Spleen (tissue), 11 donors: ENCODE measurements at regions not wholly inside any gene's neighbourhood (a gene's known extent, or its start where the extent isn't known, plus 50 kb on each side); places are given as distances from the start of the nearest gene placed in this dataset.
"Not testable (repeated sequence)": the region's sequence is repeated elsewhere in the genome, so short reads cannot be mapped to it uniquely, and the experiment has no call there.

Experiments
- DNase-seq: peaks from one replicate; pipeline ENCODE4 v3.0.0-alpha.2; 2020
- H3K27ac ChIP-seq, 8 donors: fragments of 200-600 bp; sonication (generic) in 7 of 8; 1 replicate in 4 of 8; 2 replicates in 4 of 8; pipeline versions ENCODE4 v1.5.0 to v1.8.0; 2016 to 2021; ENCODE audit warnings: inconsistent platforms in 4 of 8, mild to moderate bottlenecking in 4 of 8, moderate library complexity in 1 of 8
- H3K27me3 ChIP-seq, 7 donors: fragments of 200-600 bp; sonication (generic) in 6 of 7; replicated peaks in 1 of 7; 1 replicate in 4 of 7; 2 replicates in 3 of 7; pipeline versions ENCODE4 v1.5.0 to v1.8.0; 2016 to 2021; ENCODE audit warnings: inconsistent platforms in 3 of 7, mild to moderate bottlenecking in 1 of 7
- H3K36me3 ChIP-seq, 6 donors: fragments of 200-600 bp; sonication (generic) in 5 of 6; 1 replicate in 4 of 6; 2 replicates in 2 of 6; pipeline versions ENCODE4 v1.5.0 to v1.8.0; 2016 to 2021; ENCODE audit warnings: inconsistent platforms in 2 of 6
- H3K4me1 ChIP-seq, 6 donors: fragments of 200-600 bp; sonication (generic) in 5 of 6; 1 replicate in 3 of 6; 2 replicates in 3 of 6; pipeline versions ENCODE4 v1.5.0 to v1.8.0; 2016 to 2021; ENCODE audit warnings: inconsistent platforms in 3 of 6
- H3K4me3 ChIP-seq, 8 donors: fragments of 200-600 bp; sonication (generic) in 7 of 8; 1 replicate in 4 of 8; 2 replicates in 4 of 8; pipeline versions ENCODE4 v1.5.0 to v1.8.0; 2016 to 2021; ENCODE audit warnings: inconsistent platforms in 4 of 8, mild to moderate bottlenecking in 4 of 8, moderate library complexity in 2 of 8
- H3K9me3 ChIP-seq, 8 donors: fragments of 200-600 bp; sonication (generic) in 7 of 8; 1 replicate in 4 of 8; 2 replicates in 4 of 8; pipeline versions ENCODE4 v1.5.0 to v1.8.0; 2016 to 2021; ENCODE audit warnings: inconsistent platforms in 4 of 8
- CTCF ChIP-seq, 11 experiments: fragments of 200-600 bp in 7 of 11; fragments of 450-650 bp in 4 of 11; sonication (generic) in 4 of 11; IDR thresholded peaks in 8 of 11; conservative IDR thresholded peaks in 3 of 11; 1 replicate in 7 of 11; 2 replicates in 4 of 11; pipeline versions ENCODE4 v1.4.0 to v1.8.0; 2016 to 2021; ENCODE audit warnings: antibody characterized with exemption in 11 of 11, inconsistent platforms in 4 of 11, mild to moderate bottlenecking in 1 of 11
- POLR2A ChIP-seq, 3 donors: fragments of 450-650 bp; IDR thresholded peaks; one replicate each; pipeline ENCODE4 v1.5.1; 2017; ENCODE audit warnings: antibody characterized with exemption in 3 of 3, mild to moderate bottlenecking in 1 of 3
- POLR2AphosphoS5 ChIP-seq, 3 donors: sonication (generic); formaldehyde crosslinking; IDR thresholded peaks; one replicate each; pipeline ENCODE4 v1.5.1; 2017; ENCODE audit warnings: antibody characterized with exemption in 3 of 3
- WGBS, 5 donors: extraction: QIAGEN DNeasy Blood & Tissue Kit in 3 of 5; methylation state at CpG; one replicate each; pipeline versions ENCODE4 v1.1.5 to v1.1.7; 2013 to 2018; 5-methylcytosine and 5-hydroxymethylcytosine counted together
- intact Hi-C: fragments of 100-400 bp; cut with DNase I; formaldehyde crosslinking; loops from one replicate; pipeline ENCODE4 v1.15.0; 2023; ENCODE audit warnings: low total_unique reads
- donor health status: healthy with polysubstance abuse.
- donor health status: DM: no; HTN: no; CAD: no; lungs with moderate emphysema.
- donor health status: DM: no; HTN: no; CAD: no.
- donor health status: Bipolar disorder and iron deficiency.
- donor health status: healthy.
- donor health status: DM: no; HTN: no; CAD: no.
- donor health status: DM: yes; HTN: yes; CAD: no.

GRCh38 chr3:144968750-144969350, 997.2 kb downstream of the DIPK2A start:
- intact Hi-C loops: no loop called here
- Histone ChIP-seq H3K4me3 (no peak overlapping the region), H3K27me3 (no peaks in the 10 kb centered on the region), H3K36me3 (no peaks in the 10 kb centered on the region), H3K9me3 (peaks cover 0 to 3% (median 0%) of the 10 kb centered on the region in 8 donors), H3K4me1 (no peaks in the 10 kb centered on the region), H3K27ac (no peak overlapping the region)
- no peak for DNase-seq
- TF ChIP-seq POLR2AphosphoS5 (IDR thresholded peaks at IDR 0.05): no peak
- TF ChIP-seq CTCF (IDR thresholded peaks at IDR 0.05 in 8 of 11, conservative IDR thresholded peaks at IDR 0.05 in 3 of 11): no peak
- no peak for TF ChIP-seq POLR2A (IDR thresholded peaks at IDR 0.05)
- WGBS, 5 donors: 77 to 97% (median 90%) methylated on average over 1 of the region's 1 CpG

GRCh38 chr3:144984481-144984880, 1012.9 kb downstream of the DIPK2A start:
- 85 to 93% (median 88%) methylated on average over 7 of the region's 7 CpGs for WGBS, 5 donors
- H3K4me1 ChIP-seq, intact Hi-C loops: not testable (repeated sequence)

GRCh38 chr3:144989807-144990206, 1018.2 kb downstream of the DIPK2A start:
- DNase-seq: no peak
- Histone ChIP-seq H3K4me1 (no peaks in the 10 kb centered on the region), H3K9me3 (peaks cover 0 to 3% (median 0%) of the 10 kb centered on the region in 8 donors), H3K4me3 (no peak overlapping the region), H3K27ac (no peak overlapping the region), H3K27me3 (no peaks in the 10 kb centered on the region), H3K36me3 (no peaks in the 10 kb centered on the region)
- no peak for TF ChIP-seq CTCF (IDR thresholded peaks at IDR 0.05 in 8 of 11, conservative IDR thresholded peaks at IDR 0.05 in 3 of 11)
- TF ChIP-seq POLR2AphosphoS5 (IDR thresholded peaks at IDR 0.05): no peak
- no peak for TF ChIP-seq POLR2A (IDR thresholded peaks at IDR 0.05)
- WGBS, 5 donors: 44 to 71% (median 55%) methylated on average over 2 of the region's 2 CpGs
- intact Hi-C loops: no loop called here

More at GRCh38 chr3:144984481-144984880, 1012.9 kb downstream of the DIPK2A start:
- not testable (repeated sequence) for H3K4me3 ChIP-seq, H3K36me3 ChIP-seq, H3K27me3 ChIP-seq, H3K27ac ChIP-seq, DNase-seq
- H3K9me3 ChIP-seq: peaks cover 0 to 14% (median 0%) of the 10 kb centered on the region in 8 donors

- WGBS, 5 donors: 55 to 91% (median 80%) methylated on average over 1 of the region's 1 CpG
- H3K9me3 ChIP-seq: peaks cover 0 to 18% (median 5%) of the 10 kb centered on the region in 8 donors
- H3K27ac ChIP-seq: no peak overlapping the region
- DNase-seq: no peak
- H3K27me3 ChIP-seq: no peaks in the 10 kb centered on the region
- no peaks in the 10 kb centered on the region for H3K36me3 ChIP-seq
- TF ChIP-seq POLR2A (IDR thresholded peaks at IDR 0.05) (no peak), POLR2AphosphoS5 (IDR thresholded peaks at IDR 0.05) (no peak), CTCF (IDR thresholded peaks at IDR 0.05 in 8 of 11, conservative IDR thresholded peaks at IDR 0.05 in 3 of 11) (no peak)
- H3K4me1 ChIP-seq: no peaks in the 10 kb centered on the region
- intact Hi-C loops: no loop called here
- H3K4me3 ChIP-seq: no peak overlapping the region
Observed at GRCh38 chr3:144995856-144996255, 1024.2 kb downstream of the DIPK2A start.
